RKO (cell line): ENCODE measurements at regions not wholly inside any gene's neighbourhood (a gene's known extent, or its start where the extent isn't known, plus 50 kb on each side); places are given as distances from the start of the nearest gene placed in this dataset.
A peak's percentile ranks its signal among the peaks of the same experiment; 100 is the strongest.
"Not testable (repeated sequence)": the region's sequence is repeated elsewhere in the genome, so short reads cannot be mapped to it uniquely, and the experiment has no call there.

Source experiments
- DNase-seq: peaks from one replicate; pipeline ENCODE4 v3.0.0-alpha.2; 2016; ENCODE audit warnings: low spot score

- no peak for DNase-seq
Measured at GRCh38 chr9:120338340-120338739, 241.6 kb downstream of the CDK5RAP2 start.

GRCh38 chr9:120337131-120337530, 242.8 kb downstream of the CDK5RAP2 start:
- DNase-seq: no peak

- no peak for DNase-seq
Measured at GRCh38 chr9:120336753-120337090, 243.2 kb downstream of the CDK5RAP2 start.

GRCh38 chr9:120336021-120336752, 243.8 kb downstream of the CDK5RAP2 start:
- DNase-seq: peak; percentile 52

- DNase-seq: no peak
Measured at GRCh38 chr9:120331913-120332312, 248.1 kb downstream of the CDK5RAP2 start.

GRCh38 chr9:120330031-120330430, 249.9 kb downstream of the CDK5RAP2 start:
- no peak for DNase-seq

- DNase-seq: no peak
Measured at GRCh38 chr9:120327322-120327721, 252.6 kb downstream of the CDK5RAP2 start.

GRCh38 chr9:120326049-120326693, 253.8 kb downstream of the CDK5RAP2 start:
- DNase-seq: no peak

- DNase-seq: no peak
Measured at GRCh38 chr9:120324996-120325642, 254.8 kb downstream of the CDK5RAP2 start.

GRCh38 chr9:120324461-120324860, 255.5 kb downstream of the CDK5RAP2 start:
- no peak for DNase-seq

- no peak for DNase-seq
Measured at GRCh38 chr9:120323125-120323524, 256.8 kb downstream of the CDK5RAP2 start.

GRCh38 chr9:120319452-120319851, 260.5 kb downstream of the CDK5RAP2 start:
- no peak for DNase-seq

- DNase-seq: no peak
Measured at GRCh38 chr9:120315154-120315553, 264.8 kb downstream of the CDK5RAP2 start.

GRCh38 chr9:120312031-120312430, 267.9 kb downstream of the CDK5RAP2 start:
- no peak for DNase-seq

- DNase-seq: no peak
Measured at GRCh38 chr9:120310035-120310434, 269.9 kb downstream of the CDK5RAP2 start.

GRCh38 chr9:120308495-120308894, 271.5 kb downstream of the CDK5RAP2 start:
- no peak for DNase-seq

GRCh38 chr9:120307599-120307998, 272.4 kb downstream of the CDK5RAP2 start:
- DNase-seq: no peak

- DNase-seq: no peak
Measured at GRCh38 chr9:120306561-120306960, 273.4 kb downstream of the CDK5RAP2 start.

- no peak for DNase-seq
Measured at GRCh38 chr9:120306088-120306487, 273.9 kb downstream of the CDK5RAP2 start.

- not testable (repeated sequence) for DNase-seq
Measured at GRCh38 chr9:120304896-120305295, 275.1 kb downstream of the CDK5RAP2 start.

- DNase-seq: no peak
Measured at GRCh38 chr9:120303519-120303918, 276.4 kb downstream of the CDK5RAP2 start.

GRCh38 chr9:120299785-120300184, 280.2 kb downstream of the CDK5RAP2 start:
- DNase-seq: peak; percentile 19

- DNase-seq: no peak
Measured at GRCh38 chr9:120294003-120294402, 286.0 kb downstream of the CDK5RAP2 start.
